Neural progenitor cell (in vitro differentiated cells): ENCODE measurements at regions not wholly inside any gene's neighbourhood (a gene's known extent, or its start where the extent isn't known, plus 50 kb on each side); places are given as distances from the start of the nearest gene placed in this dataset.

ENCODE experiments used
- CTCF ChIP-seq: fragments of 200-600 bp; sonication (generic); IDR thresholded peaks from 2 replicates; pipeline ENCODE4 v1.5.1; 2017; ENCODE audit warnings: antibody characterized with exemption, mild to moderate bottlenecking
- EZH2phosphoT487 ChIP-seq: fragments of 200-600 bp; sonication (generic); IDR thresholded peaks from 2 replicates; pipeline ENCODE4 v1.6.1; 2017; ENCODE audit warnings: antibody characterized with exemption

DNA sequence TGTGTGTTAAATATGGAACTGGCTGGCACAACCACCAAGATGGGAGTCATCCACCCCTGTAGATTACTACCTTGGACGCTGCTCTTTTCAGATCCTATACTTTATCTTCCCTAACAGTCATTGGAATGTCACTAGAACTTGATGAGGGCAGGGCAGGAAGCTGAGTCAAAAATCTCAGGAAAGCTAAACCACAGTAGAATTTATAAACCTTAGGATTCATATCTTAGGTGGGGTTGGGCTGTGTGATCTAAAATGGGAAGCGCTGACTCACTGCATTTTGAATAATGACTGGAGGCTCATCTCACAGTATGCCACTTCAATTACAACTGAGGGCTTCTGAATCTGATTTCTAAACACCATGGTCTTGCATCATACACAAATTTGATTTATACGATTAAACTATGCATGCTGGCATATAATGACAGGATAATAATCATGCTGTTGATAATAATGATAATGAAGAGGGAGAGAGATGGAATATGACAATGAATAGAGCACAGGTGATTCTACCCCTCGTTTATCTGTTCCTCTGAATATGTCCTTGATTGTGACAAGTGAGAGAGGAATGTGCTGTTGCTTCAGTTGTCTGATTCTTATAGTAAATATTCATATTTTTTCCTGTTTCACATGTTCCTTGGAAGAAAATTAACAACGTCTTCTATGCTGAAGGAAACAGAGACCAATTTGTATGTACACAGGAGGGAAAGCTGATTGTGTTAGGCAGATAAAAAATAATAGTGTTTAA is 270.3 kb upstream of the HS3ST1 start:
- TF ChIP-seq CTCF (no peak), EZH2phosphoT487 (no peak)
